ENCODE measurements at regions not wholly inside any gene's neighbourhood (a gene's known extent, or its start where the extent isn't known, plus 50 kb on each side); places are given as distances from the start of the nearest gene placed in this dataset.

DNA sequence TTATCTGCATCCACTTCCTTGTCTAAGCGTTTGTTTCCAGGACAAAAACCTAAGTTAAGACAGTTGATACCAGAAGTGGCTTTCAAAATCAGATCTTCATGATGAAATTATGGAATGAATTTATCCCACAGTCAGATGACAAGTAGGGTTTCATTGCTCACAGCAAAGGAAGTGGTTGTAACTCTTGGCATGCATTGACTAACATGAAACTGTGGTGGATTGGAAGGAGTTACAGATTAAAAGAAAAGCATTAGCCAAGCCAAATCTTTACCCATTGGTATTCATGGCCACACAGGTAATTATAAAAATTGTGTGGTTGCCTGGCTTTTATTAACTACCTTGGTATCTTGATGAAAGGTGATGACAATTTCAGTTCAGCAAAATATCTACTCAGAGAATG, 438.0 kb upstream of the NXPH2 start:
- no peak for DNase-seq (ENCODE audit: low read depth)
- no peak overlapping the region for H3K4me3 ChIP-seq (ENCODE audit: low read depth, low read length)

GRCh38 chr2:139217641-139218040, 437.5 kb upstream of the NXPH2 start:
- H3K4me3 ChIP-seq (ENCODE audit: low read depth, low read length) = no peak overlapping the region
- no peak for DNase-seq (ENCODE audit: low read depth)
- TF ChIP-seq CTCF (IDR thresholded peaks at IDR 0.05; ENCODE audit: insufficient read depth, low read depth, low read length, missing control alignments) = no peak

More for the DNA sequence above, 438.0 kb upstream of the NXPH2 start:
- TF ChIP-seq CTCF (IDR thresholded peaks at IDR 0.05; ENCODE audit: insufficient read depth, low read depth, low read length, missing control alignments) = no peak

GRCh38 chr2:139216435-139216834, 436.2 kb upstream of the NXPH2 start:
- no peak overlapping the region for H3K4me3 ChIP-seq (ENCODE audit: low read depth, low read length)
- no peak for TF ChIP-seq CTCF (IDR thresholded peaks at IDR 0.05; ENCODE audit: insufficient read depth, low read depth, low read length, missing control alignments)
- DNase-seq (ENCODE audit: low read depth) = no peak

DNA sequence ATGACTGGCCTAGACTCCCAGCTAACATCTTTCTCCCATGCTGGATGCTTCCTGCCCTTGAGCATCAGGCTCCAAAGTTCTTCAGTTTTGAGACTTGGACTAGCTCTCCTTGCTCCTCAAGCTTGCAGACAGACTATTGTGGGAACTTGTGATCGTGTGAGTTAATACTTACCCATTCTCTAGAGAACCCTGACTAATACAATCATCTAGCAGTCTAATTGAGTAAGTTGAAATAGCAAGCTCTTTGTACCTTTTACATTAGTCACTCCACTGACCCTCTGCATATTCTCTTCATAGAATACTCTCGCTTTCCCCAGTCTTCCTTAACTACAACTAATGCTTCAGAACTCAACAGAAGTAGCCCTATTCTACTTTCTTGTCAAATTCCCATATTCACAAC, 434.6 kb upstream of the NXPH2 start:
- TF ChIP-seq CTCF (IDR thresholded peaks at IDR 0.05; ENCODE audit: insufficient read depth, low read depth, low read length, missing control alignments) = no peak
- no peak for DNase-seq (ENCODE audit: low read depth)
- H3K4me3 ChIP-seq (ENCODE audit: low read depth, low read length) = no peak overlapping the region

DNA sequence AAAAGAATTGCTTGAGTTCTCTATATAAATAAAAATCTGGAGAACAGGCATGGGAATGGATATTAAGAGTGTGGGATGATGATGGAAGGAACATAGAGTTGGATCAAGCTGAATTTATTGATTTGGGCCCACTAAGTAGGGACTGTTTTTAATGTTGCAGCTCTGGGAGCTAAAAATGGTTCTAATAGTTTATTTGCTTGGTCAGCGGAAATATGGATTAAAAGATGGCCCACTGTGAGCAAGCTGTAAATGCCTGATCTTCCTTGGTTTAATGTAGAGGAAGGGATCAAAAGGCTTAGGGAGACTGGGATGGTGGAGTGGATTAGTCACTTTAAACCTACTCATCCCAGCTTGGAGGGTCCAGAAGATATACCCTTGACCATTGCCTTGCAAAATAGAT, 429.4 kb upstream of the NXPH2 start:
- no peak overlapping the region for H3K4me3 ChIP-seq (ENCODE audit: low read depth, low read length)
- DNase-seq (ENCODE audit: low read depth) = no peak
- TF ChIP-seq CTCF (IDR thresholded peaks at IDR 0.05; ENCODE audit: insufficient read depth, low read depth, low read length, missing control alignments) = no peak

- no peak overlapping the region for H3K4me3 ChIP-seq (ENCODE audit: low read depth, low read length)
- DNase-seq (ENCODE audit: low read depth) = no peak
- no peak for TF ChIP-seq CTCF (IDR thresholded peaks at IDR 0.05; ENCODE audit: insufficient read depth, low read depth, low read length, missing control alignments)
These were observed 421.3 kb upstream of the NXPH2 start for GRCh38 chr2:139201516-139201915.

- DNase-seq (ENCODE audit: low read depth) = no peak
- no peak for TF ChIP-seq CTCF (IDR thresholded peaks at IDR 0.05; ENCODE audit: insufficient read depth, low read depth, low read length, missing control alignments)
- no peak overlapping the region for H3K4me3 ChIP-seq (ENCODE audit: low read depth, low read length)
These were observed 416.6 kb upstream of the NXPH2 start for GRCh38 chr2:139196754-139197153.

Measured in GM12865 (cell line).